HUES48 (cell line): ENCODE measurements at regions not wholly inside any gene's neighbourhood (a gene's known extent, or its start where the extent isn't known, plus 50 kb on each side); places are given as distances from the start of the nearest gene placed in this dataset.

Experiments used
- H3K27ac ChIP-seq: one replicate; pipeline ENCODE4 v1.7.0; 2013; ENCODE audit warnings: low read depth, low read length, inconsistent platforms
- H3K27me3 ChIP-seq: 2 replicates; pipeline ENCODE4 v1.6.1; 2013; ENCODE audit warnings: mild to moderate bottlenecking, low read length; ENCODE audit not compliant: control insufficient read depth, insufficient read depth
- H3K36me3 ChIP-seq: 2 replicates; pipeline ENCODE4 v1.6.1; 2013; ENCODE audit warnings: low read length; ENCODE audit not compliant: control insufficient read depth, insufficient read depth
- H3K4me1 ChIP-seq: 2 replicates; pipeline ENCODE4 v1.6.1; 2013; ENCODE audit warnings: mild to moderate bottlenecking, low read length; ENCODE audit not compliant: control insufficient read depth, insufficient read depth
- H3K4me3 ChIP-seq: 2 replicates; pipeline ENCODE4 v1.5.1; 2013; ENCODE audit warnings: mild to moderate bottlenecking, low read depth, low read length
- H3K9ac ChIP-seq: 2 replicates; pipeline ENCODE4 v1.6.1; 2013; ENCODE audit warnings: mild to moderate bottlenecking, low read depth, low read length, moderate library complexity
- H3K9me3 ChIP-seq: 2 replicates; pipeline ENCODE4 v1.6.1; 2013; ENCODE audit warnings: low read length; ENCODE audit not compliant: control insufficient read depth, insufficient read depth

GRCh38 chr11:103668859-103669258 lies 367.6 kb upstream of the DDI1 start:
- H3K9me3 ChIP-seq = no peaks in the 10 kb centered on the region
- H3K36me3 ChIP-seq = no peaks in the 10 kb centered on the region
- no peak overlapping the region for H3K27ac ChIP-seq
- H3K4me1 ChIP-seq = no peaks in the 10 kb centered on the region
- no peak overlapping the region for H3K9ac ChIP-seq
- no peak overlapping the region for H3K4me3 ChIP-seq
- no peaks in the 10 kb centered on the region for H3K27me3 ChIP-seq

GRCh38 chr11:103671143-103671651 lies 365.2 kb upstream of the DDI1 start:
- H3K27ac ChIP-seq = no peak overlapping the region
- H3K4me3 ChIP-seq = no peak overlapping the region
- no peak overlapping the region for H3K9ac ChIP-seq
- H3K36me3 ChIP-seq = no peaks in the 10 kb centered on the region
- no peaks in the 10 kb centered on the region for H3K27me3 ChIP-seq
- H3K4me1 ChIP-seq = no peaks in the 10 kb centered on the region
- no peaks in the 10 kb centered on the region for H3K9me3 ChIP-seq

- no peak overlapping the region for H3K27ac ChIP-seq
- H3K4me1 ChIP-seq = no peaks in the 10 kb centered on the region
- H3K9ac ChIP-seq = no peak overlapping the region
- H3K4me3 ChIP-seq = no peak overlapping the region
- H3K9me3 ChIP-seq = no peaks in the 10 kb centered on the region
- no peaks in the 10 kb centered on the region for H3K36me3 ChIP-seq
- no peaks in the 10 kb centered on the region for H3K27me3 ChIP-seq
Observed at GRCh38 chr11:103673773-103674172, 362.7 kb upstream of the DDI1 start.

GRCh38 chr11:103676413-103676812 lies 360.0 kb upstream of the DDI1 start:
- peaks cover under 1% of the 10 kb centered on the region; the same call in 1 of the 2 replicates for H3K4me1 ChIP-seq
- no peak overlapping the region for H3K4me3 ChIP-seq
- no peaks in the 10 kb centered on the region for H3K36me3 ChIP-seq
- no peak overlapping the region for H3K9ac ChIP-seq
- H3K27me3 ChIP-seq = no peaks in the 10 kb centered on the region
- H3K27ac ChIP-seq = no peak overlapping the region
- no peaks in the 10 kb centered on the region for H3K9me3 ChIP-seq

- Histone ChIP-seq H3K27me3 (no peaks in the 10 kb centered on the region), H3K9ac (no peak overlapping the region), H3K27ac (no peak overlapping the region), H3K4me3 (no peak overlapping the region), H3K9me3 (no peaks in the 10 kb centered on the region), H3K4me1 (peaks cover 16% of the 10 kb centered on the region), H3K36me3 (no peaks in the 10 kb centered on the region)
Observed at GRCh38 chr11:103680826-103681225, 355.6 kb upstream of the DDI1 start.

- H3K36me3 ChIP-seq = no peaks in the 10 kb centered on the region
- no peak overlapping the region for H3K4me3 ChIP-seq
- peaks cover 16% of the 10 kb centered on the region for H3K4me1 ChIP-seq
Observed at GRCh38 chr11:103681855-103682254, 354.6 kb upstream of the DDI1 start.

GRCh38 chr11:103682318-103683184 lies 353.9 kb upstream of the DDI1 start:
- H3K9ac ChIP-seq = no peak overlapping the region
- H3K4me3 ChIP-seq = no peak overlapping the region
- peaks cover 16% of the 10 kb centered on the region for H3K4me1 ChIP-seq
- H3K9me3 ChIP-seq = no peaks in the 10 kb centered on the region
- no peaks in the 10 kb centered on the region for H3K36me3 ChIP-seq
- no peak overlapping the region for H3K27ac ChIP-seq
- H3K27me3 ChIP-seq = no peaks in the 10 kb centered on the region

More at GRCh38 chr11:103681855-103682254, 354.6 kb upstream of the DDI1 start:
- Histone ChIP-seq H3K9me3 (no peaks in the 10 kb centered on the region), H3K9ac (no peak overlapping the region), H3K27me3 (no peaks in the 10 kb centered on the region), H3K27ac (no peak overlapping the region)

GRCh38 chr11:103683576-103683975 lies 352.9 kb upstream of the DDI1 start:
- Histone ChIP-seq H3K4me1 (peaks cover 16% of the 10 kb centered on the region), H3K27ac (no peak overlapping the region), H3K9me3 (no peaks in the 10 kb centered on the region), H3K36me3 (no peaks in the 10 kb centered on the region), H3K4me3 (no peak overlapping the region), H3K9ac (no peak overlapping the region), H3K27me3 (no peaks in the 10 kb centered on the region)

GRCh38 chr11:103688924-103689323 lies 347.5 kb upstream of the DDI1 start:
- no peaks in the 10 kb centered on the region for H3K9me3 ChIP-seq

GRCh38 chr11:103690356-103690755 lies 346.1 kb upstream of the DDI1 start:
- no peaks in the 10 kb centered on the region for H3K9me3 ChIP-seq
- no peak overlapping the region for H3K9ac ChIP-seq
- H3K36me3 ChIP-seq = no peaks in the 10 kb centered on the region
- H3K27ac ChIP-seq = no peak overlapping the region
- H3K27me3 ChIP-seq = no peaks in the 10 kb centered on the region
- no peaks in the 10 kb centered on the region for H3K4me1 ChIP-seq
- no peak overlapping the region for H3K4me3 ChIP-seq

More at GRCh38 chr11:103688924-103689323, 347.5 kb upstream of the DDI1 start:
- Histone ChIP-seq H3K27ac (no peak overlapping the region), H3K27me3 (no peaks in the 10 kb centered on the region), H3K4me3 (no peak overlapping the region), H3K4me1 (no peaks in the 10 kb centered on the region), H3K36me3 (no peaks in the 10 kb centered on the region), H3K9ac (no peak overlapping the region)

- Histone ChIP-seq H3K36me3 (no peaks in the 10 kb centered on the region), H3K27me3 (no peaks in the 10 kb centered on the region), H3K9ac (no peak overlapping the region), H3K27ac (no peak overlapping the region), H3K4me3 (no peak overlapping the region), H3K4me1 (no peaks in the 10 kb centered on the region), H3K9me3 (no peaks in the 10 kb centered on the region)
Observed at GRCh38 chr11:103696123-103696522, 340.3 kb upstream of the DDI1 start.
